SU-DHL-6 (cell line): ENCODE measurements at regions not wholly inside any gene's neighbourhood (a gene's known extent, or its start where the extent isn't known, plus 50 kb on each side); places are given as distances from the start of the nearest gene placed in this dataset.

Experiments
- H2AFZ ChIP-seq: fragments of 200-600 bp; sonication (generic); 2 replicates; pipeline ENCODE4 v1.6.1; 2014; ENCODE audit warnings: low read depth, mild to moderate bottlenecking, moderate library complexity, mixed read lengths, antibody characterized with exemption, low read length; ENCODE audit not compliant: severe bottlenecking
- H3F3A ChIP-seq: fragments of 200-600 bp; shearing (Covaris generic); 2 replicates; pipeline ENCODE4 v1.6.0; 2016; ENCODE audit warnings: antibody characterized with exemption, mild to moderate bottlenecking; ENCODE audit not compliant: insufficient read depth
- H3K27ac ChIP-seq: fragments of 200-600 bp; sonication (generic); 2 replicates; pipeline ENCODE4 v1.5.1; 2016; ENCODE audit warnings: low read depth, mild to moderate bottlenecking, low read length, moderate library complexity, mixed read lengths
- H3K27me3 ChIP-seq: fragments of 200-600 bp; sonication (generic), shearing (Covaris generic); 2 replicates; pipeline ENCODE4 v1.6.0; 2014; ENCODE audit warnings: mild to moderate bottlenecking, low read length
- H3K36me3 ChIP-seq: fragments of 200-600 bp; sonication (generic); 2 replicates; pipeline ENCODE4 v1.6.1; 2014; ENCODE audit warnings: mild to moderate bottlenecking, low read length, mixed read lengths
- H3K4me2 ChIP-seq: fragments of 300-600, 200-600 bp; shearing (Covaris generic), sonication (generic); 2 replicates; pipeline ENCODE4 v1.6.0; 2014; ENCODE audit warnings: low read length, low read depth, mild to moderate bottlenecking; ENCODE audit not compliant: poor library complexity, severe bottlenecking
- H3K4me3 ChIP-seq: fragments of 200-600 bp; sonication (generic); 2 replicates; pipeline ENCODE4 v1.5.1; 2014; ENCODE audit warnings: antibody characterized with exemption, low read length, mild to moderate bottlenecking, mixed read lengths; ENCODE audit not compliant: insufficient read depth, poor library complexity, severe bottlenecking
- H3K79me2 ChIP-seq: fragments of 200-600 bp; sonication (generic); 2 replicates; pipeline ENCODE4 v1.6.1; 2014; ENCODE audit warnings: mild to moderate bottlenecking, low read length, moderate library complexity; ENCODE audit not compliant: insufficient read depth
- H3K9ac ChIP-seq: fragments of 200-600 bp; sonication (generic); 2 replicates; pipeline ENCODE4 v1.7.0; 2014; ENCODE audit warnings: mild to moderate bottlenecking, low read length
- H3K9me2 ChIP-seq: fragments of 200-600 bp; sonication (generic); replicated peaks from 2 replicates; pipeline ENCODE4 v1.6.1; 2014; ENCODE audit warnings: low read length; ENCODE audit not compliant: insufficient read depth
- H3K9me3 ChIP-seq: fragments of 200-600 bp; sonication (generic); 2 replicates; pipeline ENCODE4 v1.6.1; 2014; ENCODE audit warnings: low read length, mixed read lengths; ENCODE audit not compliant: insufficient read depth
- H4K20me1 ChIP-seq: fragments of 200-600 bp; sonication (generic); 2 replicates; pipeline ENCODE4 v1.6.1; 2014; ENCODE audit warnings: low read depth, mild to moderate bottlenecking, antibody characterized with exemption, low read length, moderate library complexity, mixed read lengths
- CTCF ChIP-seq: fragments of 200-600 bp; sonication (generic); IDR thresholded peaks from one replicate; pipeline ENCODE4 v1.5.1; 2017; ENCODE audit warnings: antibody characterized with exemption, mild to moderate bottlenecking, low read length, moderate library complexity; ENCODE audit not compliant: insufficient read depth, poor library complexity, severe bottlenecking
- EZH2phosphoT487 ChIP-seq: fragments of 200-600 bp; sonication (generic), shearing (Covaris generic); conservative IDR thresholded peaks from 2 replicates; pipeline ENCODE4 v1.6.1; 2018; ENCODE audit warnings: mild to moderate bottlenecking, antibody characterized with exemption, low read length, moderate library complexity, mixed read lengths

GRCh38 chr5:104363567-104363966, 801.0 kb upstream of the NUDT12 start:
- no peaks in the 10 kb centered on the region for H3K9me2 ChIP-seq
- peak overlapping the region; percentile 37 for H3K4me2 ChIP-seq
- TF ChIP-seq EZH2phosphoT487 = no peak
- no peak for TF ChIP-seq CTCF
- no peak overlapping the region for H3K4me3 ChIP-seq
- H3K36me3 ChIP-seq = no peaks in the 10 kb centered on the region
- no peak overlapping the region for H3K27ac ChIP-seq
- H3K9ac ChIP-seq = no peak overlapping the region
- H4K20me1 ChIP-seq = no peaks in the 10 kb centered on the region
- H3K79me2 ChIP-seq = no peaks in the 10 kb centered on the region
- no peaks in the 10 kb centered on the region for H3F3A ChIP-seq
- H3K27me3 ChIP-seq = no peaks in the 10 kb centered on the region
- H3K9me3 ChIP-seq = no peaks in the 10 kb centered on the region
- no peak overlapping the region for H2AFZ ChIP-seq

- H3K4me2 ChIP-seq = peak overlapping the region; percentile 49
- H3K27ac ChIP-seq = peak overlapping the region; percentile 86
- H2AFZ ChIP-seq = peak overlapping the region; percentile 54
These were observed 799.3 kb upstream of the NUDT12 start for GRCh38 chr5:104361932-104362331.

GRCh38 chr5:104355350-104355749, 792.8 kb upstream of the NUDT12 start:
- Histone ChIP-seq H3K9me2 (no peaks in the 10 kb centered on the region), H3K4me3 (no peak overlapping the region), H3F3A (no peaks in the 10 kb centered on the region), H4K20me1 (no peaks in the 10 kb centered on the region), H3K79me2 (no peaks in the 10 kb centered on the region), H3K4me2 (no peak overlapping the region), H3K36me3 (no peaks in the 10 kb centered on the region), H3K27me3 (no peaks in the 10 kb centered on the region), H2AFZ (no peak overlapping the region), H3K9ac (no peak overlapping the region), H3K27ac (no peak overlapping the region), H3K9me3 (no peaks in the 10 kb centered on the region)
- TF ChIP-seq EZH2phosphoT487 (no peak), CTCF (no peak)

More at GRCh38 chr5:104361932-104362331, 799.3 kb upstream of the NUDT12 start:
- H3K36me3 ChIP-seq = no peaks in the 10 kb centered on the region
- no peak overlapping the region for H3K4me3 ChIP-seq
- peak overlapping the region; percentile 16; the same call in 1 of the 2 replicates for H3K9ac ChIP-seq
- H3K79me2 ChIP-seq = no peaks in the 10 kb centered on the region
- H3F3A ChIP-seq = no peaks in the 10 kb centered on the region
- TF ChIP-seq CTCF (no peak), EZH2phosphoT487 (no peak)
- no peaks in the 10 kb centered on the region for H3K9me2 ChIP-seq
- H4K20me1 ChIP-seq = no peaks in the 10 kb centered on the region
- no peaks in the 10 kb centered on the region for H3K27me3 ChIP-seq
- H3K9me3 ChIP-seq = no peaks in the 10 kb centered on the region

- H3K27me3 ChIP-seq = no peaks in the 10 kb centered on the region
- H3K27ac ChIP-seq = no peak overlapping the region
- no peak for TF ChIP-seq CTCF
- no peak for TF ChIP-seq EZH2phosphoT487
- no peak overlapping the region for H2AFZ ChIP-seq
- no peaks in the 10 kb centered on the region for H4K20me1 ChIP-seq
- H3K36me3 ChIP-seq = no peaks in the 10 kb centered on the region
- no peak overlapping the region for H3K4me2 ChIP-seq
- H3K9me2 ChIP-seq = no peaks in the 10 kb centered on the region
- H3K9me3 ChIP-seq = no peaks in the 10 kb centered on the region
- no peaks in the 10 kb centered on the region for H3F3A ChIP-seq
- no peak overlapping the region for H3K4me3 ChIP-seq
- H3K79me2 ChIP-seq = no peaks in the 10 kb centered on the region
- H3K9ac ChIP-seq = no peak overlapping the region
These were observed 790.8 kb upstream of the NUDT12 start for GRCh38 chr5:104353371-104353770.
